ENCODE measurements at regions not wholly inside any gene's neighbourhood (a gene's known extent, or its start where the extent isn't known, plus 50 kb on each side); places are given as distances from the start of the nearest gene placed in this dataset.

DNA sequence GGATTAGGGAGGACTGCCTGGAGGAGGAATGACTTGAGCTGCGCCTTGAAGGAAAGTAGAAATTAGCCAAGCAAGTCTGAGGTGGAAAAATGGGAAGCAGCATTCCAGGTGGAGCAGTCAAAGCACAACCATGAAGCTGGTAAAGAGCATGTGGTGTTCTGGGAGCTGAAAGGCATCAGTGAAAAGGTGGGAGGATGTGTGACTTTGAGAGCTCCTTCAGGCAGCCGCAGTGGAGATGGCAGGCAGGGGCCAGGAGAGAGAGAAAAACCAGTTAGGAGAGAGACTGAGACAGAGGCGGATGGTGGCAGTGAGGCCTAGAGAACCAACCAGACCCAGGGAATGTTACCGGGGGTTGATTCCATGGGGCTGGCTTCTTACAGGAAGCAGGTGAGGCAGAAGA, 393.4 kb downstream of the MIAT start:
- Histone ChIP-seq H3K9ac (replicated peaks in 1 of 4; ENCODE audit: extremely low read depth in 1 of 4, low read depth in 3 of 4, low read length in 3 of 4) (no peak overlapping the region), H3K4ac (replicated peaks; ENCODE audit: insufficient read length, low read depth, low read length) (no peak overlapping the region), H3K79me1 (ENCODE audit: low read depth, low read length) (no peaks in the 10 kb centered on the region), H3K4me3 (ENCODE audit: extremely low read depth in 1 of 4, insufficient read depth in 2 of 4, low read depth in 3 of 4, low read length in 4 of 4) (no peak overlapping the region), H2BK5ac (ENCODE audit: low read depth, low read length) (no peak overlapping the region), H3K79me2 (ENCODE audit: control insufficient read depth in 1 of 2, insufficient read depth in 2 of 2, low read length in 2 of 2) (no peaks in the 10 kb centered on the region), H2BK20ac (ENCODE audit: low read length) (no peak overlapping the region), H4K5ac (ENCODE audit: insufficient read length, low read depth, low read length) (no peak overlapping the region), H3K14ac (ENCODE audit: insufficient read length) (no peak overlapping the region), H2AK5ac (ENCODE audit: low read depth, low read length) (no peak overlapping the region), H3K23ac (ENCODE audit: insufficient read length) (no peak overlapping the region), H4K8ac (ENCODE audit: extremely low read depth, insufficient read depth, low read length) (no peak overlapping the region), H3K4me2 (ENCODE audit: insufficient read depth in 1 of 2, low read depth in 2 of 2, low read length in 2 of 2) (no peak overlapping the region), H2BK15ac (ENCODE audit: low read length) (no peak overlapping the region), H2BK120ac (replicated peaks; ENCODE audit: low read depth, low read length) (no peak overlapping the region), H3K27ac (ENCODE audit: low read depth, low read length) (no peak overlapping the region), H3K56ac (replicated peaks; ENCODE audit: insufficient read length, low read depth, low read length) (no peak overlapping the region), H3K4me1 (replicated peaks in 1 of 4; ENCODE audit: control insufficient read depth in 3 of 4, insufficient read depth in 4 of 4, low read length in 3 of 4) (no peaks in the 10 kb centered on the region; a peak in 1 of 7 replicates), H3K36me3 (ENCODE audit: control insufficient read depth in 2 of 4, insufficient read depth in 4 of 4, low read length in 3 of 4) (no peaks in the 10 kb centered on the region), H3K9me3 (ENCODE audit: insufficient read depth in 2 of 2, low read depth in 1 of 2, low read length in 1 of 2) (peaks cover 0 to 3% of the 10 kb centered on the region in 2 experiments; a peak in 1 of 4 replicates), H2AFZ (ENCODE audit: low read length) (no peak overlapping the region), H3K27me3 (replicated peaks in 1 of 4; ENCODE audit: control insufficient read depth in 3 of 4, extremely low read depth in 1 of 4, insufficient read depth in 3 of 4, low read length in 3 of 4) (no peaks in the 10 kb centered on the region), H4K20me1 (replicated peaks in 1 of 2; ENCODE audit: control insufficient read depth in 1 of 2, insufficient read depth in 2 of 2, low read length in 2 of 2) (no peaks in the 10 kb centered on the region), H3K18ac (ENCODE audit: extremely low read depth, low read length) (no peak overlapping the region), H4K91ac (replicated peaks; ENCODE audit: insufficient read length, low read length) (no peak overlapping the region), H2BK12ac (ENCODE audit: low read depth, low read length) (no peak overlapping the region), H3K23me2 (ENCODE audit: low read depth, low read length) (no peaks in the 10 kb centered on the region)
- WGBS, 2 experiments (ENCODE audit: extremely low coverage in 1 of 2, insufficient coverage in 1 of 2, insufficient read length in 1 of 2, insufficient replicate concordance in 2 of 2, low coverage in 1 of 2, low lambda C conversion rate in 2 of 2, missing lambda C conversion rate in 1 of 2): 85% methylated on average over 4 of the region's 4 CpGs; no CpG with 5 or more reads in 1 of the 2 experiments
- CTCF ChIA-PET (ENCODE audit: partially characterized antibody): no interaction called here
- DNase-seq (ENCODE audit: low read depth in 1 of 2, low spot score in 2 of 2) (no peak), FAIRE-seq (no peak)
- POLR2A ChIA-PET (ENCODE audit: partially characterized antibody): no interaction called here
- no peak for TF ChIP-seq EZH2 (IDR thresholded peaks at IDR 0.05; ENCODE audit: low read depth, low read length, severe bottlenecking)
- no peak for TF ChIP-seq CBX5 (IDR thresholded peaks at IDR 0.05; ENCODE audit: low read depth, low read length)
- no peak for TF ChIP-seq RNF2 (IDR thresholded peaks at IDR 0.05; ENCODE audit: borderline replicate concordance, low read depth, low read length, missing control alignments, poor library complexity, severe bottlenecking)
- TF ChIP-seq RAD21 (IDR thresholded peaks at IDR 0.05 in 1 of 2, conservative IDR thresholded peaks at IDR 0.05 in 1 of 2; ENCODE audit: low read depth in 2 of 2, low read length in 2 of 2): no peak
- TF ChIP-seq, protein P1, sequence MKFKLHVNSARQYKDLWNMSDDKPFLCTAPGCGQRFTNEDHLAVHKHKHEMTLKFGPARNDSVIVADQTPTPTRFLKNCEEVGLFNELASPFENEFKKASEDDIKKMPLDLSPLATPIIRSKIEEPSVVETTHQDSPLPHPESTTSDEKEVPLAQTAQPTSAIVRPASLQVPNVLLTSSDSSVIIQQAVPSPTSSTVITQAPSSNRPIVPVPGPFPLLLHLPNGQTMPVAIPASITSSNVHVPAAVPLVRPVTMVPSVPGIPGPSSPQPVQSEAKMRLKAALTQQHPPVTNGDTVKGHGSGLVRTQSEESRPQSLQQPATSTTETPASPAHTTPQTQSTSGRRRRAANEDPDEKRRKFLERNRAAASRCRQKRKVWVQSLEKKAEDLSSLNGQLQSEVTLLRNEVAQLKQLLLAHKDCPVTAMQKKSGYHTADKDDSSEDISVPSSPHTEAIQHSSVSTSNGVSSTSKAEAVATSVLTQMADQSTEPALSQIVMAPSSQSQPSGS (IDR thresholded peaks at IDR 0.05; ENCODE audit: low read length): no peak
- no peak for TF ChIP-seq KDM1A (IDR thresholded peaks at IDR 0.05; ENCODE audit: borderline replicate concordance, low read length)
- TF ChIP-seq SIN3A (conservative IDR thresholded peaks at IDR 0.05 in 1 of 2, IDR thresholded peaks at IDR 0.05 in 1 of 2; ENCODE audit: low read depth in 1 of 2, low read length in 2 of 2): no peak
- no peak for TF ChIP-seq HDAC2 (IDR thresholded peaks at IDR 0.05; ENCODE audit: borderline replicate concordance in 1 of 2, low read depth in 2 of 2, low read length in 2 of 2)
- TF ChIP-seq SAP30 (IDR thresholded peaks at IDR 0.05; ENCODE audit: insufficient read depth, insufficient replicate concordance, low read length): no peak
- TF ChIP-seq, protein P2, sequence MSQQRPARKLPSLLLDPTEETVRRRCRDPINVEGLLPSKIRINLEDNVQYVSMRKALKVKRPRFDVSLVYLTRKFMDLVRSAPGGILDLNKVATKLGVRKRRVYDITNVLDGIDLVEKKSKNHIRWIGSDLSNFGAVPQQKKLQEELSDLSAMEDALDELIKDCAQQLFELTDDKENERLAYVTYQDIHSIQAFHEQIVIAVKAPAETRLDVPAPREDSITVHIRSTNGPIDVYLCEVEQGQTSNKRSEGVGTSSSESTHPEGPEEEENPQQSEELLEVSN (IDR thresholded peaks at IDR 0.05): no peak

Data from H1 (cell line).